Suprapubic skin (tissue), 4 donors: ENCODE measurements at regions not wholly inside any gene's neighbourhood (a gene's known extent, or its start where the extent isn't known, plus 50 kb on each side); places are given as distances from the start of the nearest gene placed in this dataset.
"Not testable (repeated sequence)": the region's sequence is repeated elsewhere in the genome, so short reads cannot be mapped to it uniquely, and the experiment has no call there.

ENCODE experiments used
- DNase-seq, 2 donors: peaks; one replicate each; pipeline ENCODE4 v3.0.0-alpha.2; 2019; ENCODE audit warnings: low spot score in 2 of 2
- H3K27ac ChIP-seq: fragments of 200-600 bp; sonication (generic); one replicate; pipeline ENCODE4 v1.5.1; 2019
- H3K27me3 ChIP-seq: fragments of 200-600 bp; sonication (generic); one replicate; pipeline ENCODE4 v1.5.1; 2019
- H3K36me3 ChIP-seq: fragments of 200-600 bp; sonication (generic); one replicate; pipeline ENCODE4 v1.5.1; 2019
- H3K4me1 ChIP-seq: fragments of 200-600 bp; sonication (generic); one replicate; pipeline ENCODE4 v1.5.1; 2019
- H3K4me3 ChIP-seq: fragments of 200-600 bp; sonication (generic); one replicate; pipeline ENCODE4 v1.5.1; 2019; ENCODE audit warnings: mild to moderate bottlenecking
- H3K9me3 ChIP-seq: fragments of 200-600 bp; sonication (generic); one replicate; pipeline ENCODE4 v1.5.1; 2019
- POLR2A ChIP-seq, 2 donors: fragments of 450-650 bp; IDR thresholded peaks; one replicate each; pipeline ENCODE4 v1.6.1; 2017; ENCODE audit warnings: antibody characterized with exemption in 2 of 2, mild to moderate bottlenecking in 2 of 2, moderate library complexity in 2 of 2
- WGBS: methylation state at CpG from one replicate; pipeline ENCODE4 v1.1.5; 2018; 5-methylcytosine and 5-hydroxymethylcytosine counted together
- TF ChIP-seq, protein P1 (sequence below), 2 donors: fragments of 200-600 bp in 1 of 2; fragments of 450-650 bp in 1 of 2; sonication (generic) in 1 of 2; IDR thresholded peaks; one replicate each; pipeline ENCODE4 v1.5.1; 2016 to 2019; ENCODE audit warnings: antibody characterized with exemption in 2 of 2, mild to moderate bottlenecking in 1 of 2, moderate library complexity in 1 of 2

DNA sequence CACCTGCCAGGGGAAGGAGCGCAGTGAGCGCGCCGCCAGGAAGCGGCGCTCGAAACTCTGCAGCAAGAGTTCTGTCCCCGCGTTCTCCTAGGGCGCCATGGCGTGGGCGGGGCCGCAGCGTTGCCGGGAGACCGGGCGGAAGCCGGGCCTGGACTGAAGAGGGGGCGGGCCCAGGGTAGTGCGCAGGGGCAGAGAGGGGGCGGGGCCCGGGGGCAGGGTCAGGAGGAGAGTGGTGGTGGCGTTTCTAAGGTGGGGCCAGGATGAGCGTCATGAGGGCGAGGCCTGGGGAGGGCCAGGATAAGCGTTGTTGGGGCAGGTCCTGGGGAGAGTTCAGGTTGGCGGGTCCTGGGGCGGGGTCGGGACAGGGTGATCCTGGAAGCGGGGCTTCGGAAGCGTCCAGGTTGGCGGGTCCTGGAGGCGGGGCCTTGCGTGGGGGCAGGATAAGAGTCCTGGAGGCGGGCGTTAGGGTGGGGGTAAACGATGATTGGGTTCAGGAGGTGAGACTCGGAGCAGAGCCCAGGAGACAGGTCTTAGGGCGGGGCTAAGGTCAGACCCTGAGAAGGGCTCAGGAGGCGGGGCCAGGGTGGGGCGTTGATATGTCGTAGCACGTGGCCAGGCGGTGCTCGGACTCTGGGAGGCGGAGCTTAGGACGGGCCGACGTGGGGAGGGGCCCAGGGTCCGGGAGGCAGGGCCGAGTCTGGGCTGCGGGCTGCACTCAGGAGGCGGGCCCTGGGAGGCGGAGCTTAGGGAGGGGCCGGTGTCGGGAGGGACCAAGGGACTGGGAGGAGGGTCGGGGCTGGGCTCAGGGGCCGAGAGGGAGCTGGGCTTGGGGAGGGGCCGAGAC is 189.4 kb downstream of the ADRA2C start:
- H3K36me3 ChIP-seq, H3K27me3 ChIP-seq, H3K9me3 ChIP-seq: not testable (repeated sequence)
- WGBS, result 2% methylated on average over 46 of the region's 60 CpGs
- peak in 1 of 2 donors; percentile 17 for TF ChIP-seq POLR2A (IDR thresholded peaks at IDR 0.05)
- peak; percentile 99 to 100 for DNase-seq
- Histone ChIP-seq H3K27ac (peak overlapping the region; percentile 94), H3K4me3 (peak overlapping the region; percentile 85), H3K4me1 (peaks cover 12% of the 10 kb centered on the region)

DNA sequence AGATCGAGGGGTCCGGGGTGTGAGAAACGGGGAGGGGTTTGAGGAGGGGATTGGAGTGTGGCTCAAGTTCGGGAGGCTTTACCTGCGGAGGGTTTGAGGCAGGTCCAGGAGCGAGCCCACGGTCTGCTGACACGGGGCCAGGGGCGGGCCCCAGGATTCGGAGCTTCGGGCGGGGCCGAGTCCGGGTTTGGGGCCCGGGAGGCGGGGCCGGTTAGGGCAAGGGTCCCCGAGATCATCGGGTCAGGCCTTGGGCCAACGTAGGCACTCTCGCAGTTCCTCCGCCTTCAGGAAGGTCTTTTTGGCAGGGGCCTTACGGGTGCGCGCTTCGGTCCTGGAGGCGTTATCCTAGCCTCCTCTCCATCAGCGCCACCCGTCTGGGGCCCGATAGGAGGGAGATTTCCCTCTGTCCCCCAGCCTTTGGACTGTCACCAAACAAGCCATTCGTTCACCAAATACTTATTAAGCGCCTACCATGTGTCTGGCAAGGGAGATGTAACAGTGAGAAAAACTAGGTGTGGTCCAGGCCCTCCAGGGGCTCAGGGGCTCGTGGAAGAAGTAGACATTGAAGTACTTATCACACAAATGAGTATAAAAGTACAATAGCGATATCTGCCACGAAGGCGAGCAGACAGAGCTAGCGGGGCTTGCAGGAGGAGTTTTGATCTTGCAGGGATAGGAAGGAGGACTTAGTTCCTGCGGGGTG is 190.1 kb downstream of the ADRA2C start:
- Histone ChIP-seq H3K4me3 (peak overlapping the region; percentile 85), H3K4me1 (peaks cover 12% of the 10 kb centered on the region), H3K27ac (peak overlapping the region; percentile 94)
- 6% methylated on average over 30 of the region's 38 CpGs for WGBS
- not testable (repeated sequence) for H3K9me3 ChIP-seq, H3K36me3 ChIP-seq, H3K27me3 ChIP-seq, DNase-seq

DNA sequence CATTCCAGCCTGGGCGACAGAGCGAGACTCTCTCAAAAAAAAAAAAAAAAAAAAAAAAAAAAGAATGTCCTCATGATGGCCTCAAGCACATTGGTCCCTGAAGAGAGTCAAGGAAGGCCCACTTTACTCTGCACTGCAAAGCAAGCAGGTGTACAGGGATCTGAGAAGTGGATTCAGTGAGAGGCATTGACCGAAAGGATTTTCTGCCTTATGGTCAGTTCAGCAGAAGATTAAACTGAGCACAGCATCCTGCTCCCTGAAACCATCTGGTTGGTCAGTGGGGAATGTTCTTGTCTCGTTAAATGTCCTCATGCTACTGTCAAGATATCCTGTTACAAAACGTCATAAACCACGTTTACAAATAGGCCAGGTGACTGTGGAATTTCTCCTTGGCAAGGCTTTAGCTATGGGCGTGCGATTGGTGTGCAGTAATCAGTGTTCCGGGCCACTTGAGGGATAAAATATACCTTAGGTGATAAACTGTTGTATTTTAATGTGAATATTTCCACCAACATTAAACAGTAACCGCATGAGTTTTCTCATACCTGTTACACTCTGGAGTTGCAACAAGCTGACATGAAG is 195.0 kb downstream of the ADRA2C start:
- not testable (repeated sequence) for DNase-seq, H3K36me3 ChIP-seq, H3K4me1 ChIP-seq, H3K27me3 ChIP-seq, H3K4me3 ChIP-seq, H3K27ac ChIP-seq, H3K9me3 ChIP-seq
- 47% methylated on average over 8 of the region's 10 CpGs for WGBS

DNA sequence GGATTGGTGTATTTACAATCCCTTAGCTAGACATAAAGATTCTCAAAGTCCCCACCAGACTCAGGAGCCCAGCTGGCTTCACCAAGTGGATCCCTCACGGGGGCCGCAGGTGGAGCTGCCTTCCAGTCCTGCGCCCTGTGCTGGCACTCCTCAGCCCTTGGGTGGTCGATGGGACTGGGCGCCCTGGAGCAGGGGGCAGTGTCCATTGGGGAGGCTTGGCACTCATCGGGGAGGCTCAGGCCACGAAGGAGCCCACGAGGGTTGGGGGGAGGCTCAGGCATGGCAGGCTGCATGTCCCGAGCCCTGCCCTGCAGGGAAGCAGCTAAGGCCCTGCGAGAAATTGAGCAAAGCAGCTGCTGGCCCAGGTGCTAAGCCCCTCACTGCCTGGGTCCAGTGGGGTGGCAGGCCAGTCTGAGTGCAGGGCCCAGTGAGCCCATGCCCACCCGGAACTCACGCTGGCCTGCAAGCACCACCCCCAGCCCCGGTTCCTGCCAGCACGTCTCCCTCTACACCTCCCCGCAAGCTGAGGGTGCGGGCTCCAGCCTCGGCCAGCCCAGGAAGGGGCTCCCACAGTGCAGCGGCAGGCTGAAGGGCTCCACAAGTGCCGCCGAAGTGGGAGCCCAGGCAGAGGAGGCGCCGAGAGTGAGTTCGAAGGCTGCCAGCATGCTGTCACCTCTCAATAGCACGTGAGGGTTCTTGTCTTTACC is 198.5 kb downstream of the ADRA2C start:
- not testable (repeated sequence) for H3K9me3 ChIP-seq, H3K27ac ChIP-seq, DNase-seq, H3K36me3 ChIP-seq, H3K4me1 ChIP-seq, H3K4me3 ChIP-seq
- peaks cover 10% of the 10 kb centered on the region for H3K27me3 ChIP-seq
- WGBS, result 90% methylated on average over 10 of the region's 24 CpGs

DNA sequence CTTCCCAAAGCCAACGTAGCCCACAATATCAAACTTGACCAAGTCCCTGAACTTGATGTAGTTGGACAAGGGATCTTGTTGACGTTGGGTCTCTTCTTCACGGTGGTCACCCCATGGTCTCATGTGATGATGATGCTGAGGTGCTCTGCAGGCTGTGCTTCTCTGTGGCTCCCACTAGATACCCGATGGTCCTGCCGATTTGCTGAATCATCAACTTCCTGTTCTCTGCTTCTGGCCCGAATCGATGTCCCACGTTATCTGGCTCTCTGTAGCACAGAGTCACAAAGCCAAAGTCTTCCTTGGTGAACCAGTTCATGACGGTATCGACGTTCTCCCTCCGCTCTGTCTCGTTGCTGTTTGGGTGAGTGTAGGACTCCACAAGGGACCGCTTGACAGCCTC is 201.0 kb downstream of the ADRA2C start:
- H3K36me3 ChIP-seq, H3K4me3 ChIP-seq, H3K4me1 ChIP-seq, H3K9me3 ChIP-seq, H3K27ac ChIP-seq, DNase-seq: not testable (repeated sequence)
- WGBS, result 85% methylated on average over 14 of the region's 14 CpGs
- H3K27me3 ChIP-seq, result peaks cover 14% of the 10 kb centered on the region

DNA sequence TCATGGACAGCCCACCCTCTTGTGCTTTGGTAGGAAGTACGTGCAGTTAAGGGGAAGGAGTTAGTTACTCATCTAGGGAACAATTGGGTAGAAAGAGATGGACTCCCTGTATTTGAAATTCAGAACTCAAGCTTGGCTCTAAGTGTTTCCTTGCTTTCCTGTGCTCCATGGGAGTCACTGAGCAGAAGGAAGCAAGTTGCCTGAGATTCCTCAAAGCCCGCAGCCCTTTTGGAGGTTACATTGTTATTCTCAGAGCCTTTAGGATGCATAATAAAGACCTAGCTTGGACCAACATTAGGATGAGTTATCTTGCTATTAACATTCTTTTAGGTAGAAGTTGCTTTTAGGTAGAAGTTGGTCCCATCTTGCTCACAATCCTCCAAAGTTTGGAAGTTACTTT is 206.4 kb downstream of the ADRA2C start:
- WGBS, result 50% methylated on average over 2 of the region's 2 CpGs
- H3K36me3 ChIP-seq, DNase-seq, H3K27ac ChIP-seq, H3K4me1 ChIP-seq, H3K9me3 ChIP-seq, H3K4me3 ChIP-seq: not testable (repeated sequence)
- peaks cover 20% of the 10 kb centered on the region for H3K27me3 ChIP-seq

DNA sequence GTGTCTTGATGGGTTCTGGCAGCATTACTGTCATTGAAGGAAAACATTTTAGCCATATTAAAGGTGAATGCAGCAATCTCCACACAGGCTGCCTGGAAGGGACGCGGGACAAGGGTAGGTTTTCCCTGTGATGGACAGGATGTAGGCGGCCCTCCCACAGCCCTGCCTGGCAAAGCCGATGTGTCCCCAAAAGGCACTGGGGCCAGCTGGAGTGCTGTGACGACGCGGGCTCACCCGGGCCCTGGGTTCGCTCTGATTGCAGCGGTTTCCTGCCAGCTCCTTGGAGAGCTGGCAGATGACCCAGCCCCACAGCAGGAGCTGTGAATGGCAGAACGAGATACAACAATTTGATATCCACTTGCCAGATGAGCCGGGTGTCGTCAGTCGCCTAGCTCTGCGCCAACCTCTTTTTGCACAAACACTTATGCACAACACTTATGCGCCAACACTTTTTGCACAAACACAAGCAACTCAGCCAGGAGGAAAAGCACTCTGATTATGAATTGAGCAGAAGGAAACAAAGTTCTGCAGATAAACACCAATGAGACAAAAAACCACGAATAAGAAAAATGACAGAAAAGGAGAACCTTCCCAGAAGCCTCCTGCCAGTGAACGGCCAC is 207.5 kb downstream of the ADRA2C start:
- not testable (repeated sequence) for H3K27ac ChIP-seq, H3K9me3 ChIP-seq, H3K36me3 ChIP-seq, H3K4me1 ChIP-seq, DNase-seq, H3K4me3 ChIP-seq
- 42% methylated on average over 8 of the region's 18 CpGs for WGBS
- peaks cover 20% of the 10 kb centered on the region for H3K27me3 ChIP-seq

DNA sequence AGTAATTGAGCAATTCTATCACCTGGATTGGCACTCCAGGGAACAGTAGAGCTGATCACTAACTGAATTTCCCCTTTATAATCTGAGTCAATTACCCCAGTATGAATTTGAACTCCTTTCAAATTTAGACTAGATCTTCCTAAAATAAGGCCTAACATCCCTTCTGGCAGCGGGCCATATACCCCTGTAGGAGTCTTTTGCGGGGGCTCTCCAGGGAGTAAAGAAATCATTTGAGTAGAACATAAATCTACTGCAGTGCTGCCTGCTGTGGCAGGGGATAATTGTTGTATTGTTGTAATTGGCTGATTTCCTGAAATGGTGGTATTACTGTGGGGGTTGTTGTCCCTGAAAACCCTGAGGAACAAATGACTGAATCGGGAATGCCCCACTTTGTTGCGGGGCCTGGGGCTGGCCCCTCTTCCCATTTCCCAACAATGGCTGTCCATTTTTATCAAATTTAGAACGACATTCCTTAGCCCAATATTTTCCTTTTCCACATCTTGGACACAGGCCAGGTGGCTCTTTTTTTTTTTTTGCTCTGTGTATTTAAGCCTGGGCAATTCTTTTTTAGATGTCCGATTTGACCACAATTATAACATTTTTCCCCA is 217.4 kb downstream of the ADRA2C start:
- not testable (repeated sequence) for H3K27me3 ChIP-seq, DNase-seq, H3K27ac ChIP-seq, H3K4me1 ChIP-seq, H3K4me3 ChIP-seq, H3K9me3 ChIP-seq, H3K36me3 ChIP-seq
- 35% methylated on average over 6 of the region's 6 CpGs for WGBS

DNA sequence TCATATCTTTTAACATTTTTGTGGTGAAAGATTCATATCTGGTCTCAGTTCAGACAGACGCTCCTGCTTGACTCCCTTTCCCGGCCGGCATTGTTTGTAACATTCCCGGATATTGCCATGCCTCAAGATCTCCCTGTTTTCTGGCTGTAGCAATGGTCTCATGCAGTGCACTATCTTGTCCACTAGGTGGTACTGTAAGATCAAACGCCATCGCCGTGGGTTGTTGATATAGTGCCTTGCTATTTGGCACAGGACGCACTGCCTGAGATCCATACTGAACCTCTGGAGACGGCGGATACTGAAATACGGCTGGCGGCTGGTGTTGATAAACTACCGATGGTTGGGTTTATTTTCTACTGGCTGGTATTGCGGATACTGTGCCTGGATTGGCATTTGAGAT is 218.6 kb downstream of the ADRA2C start:
- not testable (repeated sequence) for H3K27ac ChIP-seq, H3K4me3 ChIP-seq, H3K27me3 ChIP-seq, H3K9me3 ChIP-seq, H3K4me1 ChIP-seq, H3K36me3 ChIP-seq, DNase-seq
- TF ChIP-seq, protein P1, sequence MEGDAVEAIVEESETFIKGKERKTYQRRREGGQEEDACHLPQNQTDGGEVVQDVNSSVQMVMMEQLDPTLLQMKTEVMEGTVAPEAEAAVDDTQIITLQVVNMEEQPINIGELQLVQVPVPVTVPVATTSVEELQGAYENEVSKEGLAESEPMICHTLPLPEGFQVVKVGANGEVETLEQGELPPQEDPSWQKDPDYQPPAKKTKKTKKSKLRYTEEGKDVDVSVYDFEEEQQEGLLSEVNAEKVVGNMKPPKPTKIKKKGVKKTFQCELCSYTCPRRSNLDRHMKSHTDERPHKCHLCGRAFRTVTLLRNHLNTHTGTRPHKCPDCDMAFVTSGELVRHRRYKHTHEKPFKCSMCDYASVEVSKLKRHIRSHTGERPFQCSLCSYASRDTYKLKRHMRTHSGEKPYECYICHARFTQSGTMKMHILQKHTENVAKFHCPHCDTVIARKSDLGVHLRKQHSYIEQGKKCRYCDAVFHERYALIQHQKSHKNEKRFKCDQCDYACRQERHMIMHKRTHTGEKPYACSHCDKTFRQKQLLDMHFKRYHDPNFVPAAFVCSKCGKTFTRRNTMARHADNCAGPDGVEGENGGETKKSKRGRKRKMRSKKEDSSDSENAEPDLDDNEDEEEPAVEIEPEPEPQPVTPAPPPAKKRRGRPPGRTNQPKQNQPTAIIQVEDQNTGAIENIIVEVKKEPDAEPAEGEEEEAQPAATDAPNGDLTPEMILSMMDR (IDR thresholded peaks at IDR 0.05), result peak; percentile 24 to 33
- WGBS, result 3% methylated on average over 4 of the region's 14 CpGs

DNA sequence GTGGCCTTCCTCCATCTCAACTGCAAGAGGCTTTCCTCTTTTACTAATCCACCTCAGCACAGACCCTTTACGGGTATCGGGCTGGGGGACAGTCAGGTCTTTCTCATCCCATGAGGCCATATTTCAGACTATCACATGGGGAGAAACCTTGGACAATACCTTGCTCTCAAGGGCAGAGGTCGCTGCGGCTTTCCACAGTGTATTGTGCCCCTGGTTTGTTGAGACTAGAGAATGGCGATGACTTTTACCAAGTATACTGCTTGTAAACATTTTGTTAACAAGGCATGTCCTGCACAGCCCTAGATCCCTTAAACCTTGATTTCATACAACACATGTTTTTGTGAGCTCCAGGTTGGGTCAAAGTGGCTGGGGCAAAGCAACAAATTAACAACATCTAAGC is 220.2 kb downstream of the ADRA2C start:
- not testable (repeated sequence) for H3K4me1 ChIP-seq, H3K27me3 ChIP-seq, H3K9me3 ChIP-seq, DNase-seq, H3K27ac ChIP-seq, H3K36me3 ChIP-seq, H3K4me3 ChIP-seq
- WGBS, result 100% methylated on average over 5 of the region's 5 CpGs

DNA sequence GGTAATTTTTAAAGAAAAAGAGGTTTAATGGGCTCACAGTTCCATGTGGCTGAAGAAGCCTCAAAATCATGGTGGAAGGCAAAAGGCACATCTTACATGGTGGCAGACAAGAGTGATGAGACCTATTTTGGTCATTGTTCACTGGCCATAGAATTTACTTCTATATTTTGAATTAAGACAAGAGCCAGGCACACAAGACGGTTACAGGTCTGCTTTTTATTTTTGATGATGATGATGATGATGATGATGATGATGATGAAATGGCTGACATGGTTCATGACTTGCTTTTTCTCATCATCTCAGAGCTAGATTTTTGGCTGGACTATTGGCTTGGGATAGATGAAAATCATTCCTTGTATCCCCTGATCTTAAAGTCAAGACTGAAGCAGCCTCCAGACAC is 229.3 kb downstream of the OTOP1 start:
- H3K4me3 ChIP-seq, H3K36me3 ChIP-seq, H3K9me3 ChIP-seq, H3K4me1 ChIP-seq, H3K27ac ChIP-seq, DNase-seq: not testable (repeated sequence)
- 96% methylated on average over 1 of the region's 1 CpG for WGBS
- H3K27me3 ChIP-seq, result peaks cover 13% of the 10 kb centered on the region

DNA sequence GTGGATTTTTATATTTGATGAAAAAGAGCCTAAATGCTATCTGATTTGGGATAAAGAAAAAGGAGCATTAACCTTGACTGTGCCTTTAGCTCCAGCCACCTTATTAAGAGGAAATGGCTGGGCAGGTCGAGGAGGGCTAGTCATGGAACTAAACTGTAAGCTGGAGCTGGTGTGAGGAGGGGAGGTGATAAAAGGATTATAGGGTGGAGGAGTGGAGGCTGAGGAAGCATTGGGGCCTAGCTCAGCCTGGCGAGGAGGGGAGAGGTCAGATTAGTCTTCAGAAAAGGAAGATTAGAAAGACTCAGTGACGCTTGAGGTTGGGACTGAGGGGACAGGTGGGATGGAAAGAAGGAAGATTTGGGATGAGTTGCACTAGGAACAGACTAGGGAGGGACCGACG is 222.7 kb downstream of the OTOP1 start:
- not testable (repeated sequence) for H3K36me3 ChIP-seq, H3K27me3 ChIP-seq, H3K4me3 ChIP-seq, DNase-seq, H3K27ac ChIP-seq, H3K9me3 ChIP-seq, H3K4me1 ChIP-seq
- WGBS, result 80% methylated on average over 5 of the region's 5 CpGs
